ENCODE measurements at regions not wholly inside any gene's neighbourhood (a gene's known extent, or its start where the extent isn't known, plus 50 kb on each side); places are given as distances from the start of the nearest gene placed in this dataset.

DNA sequence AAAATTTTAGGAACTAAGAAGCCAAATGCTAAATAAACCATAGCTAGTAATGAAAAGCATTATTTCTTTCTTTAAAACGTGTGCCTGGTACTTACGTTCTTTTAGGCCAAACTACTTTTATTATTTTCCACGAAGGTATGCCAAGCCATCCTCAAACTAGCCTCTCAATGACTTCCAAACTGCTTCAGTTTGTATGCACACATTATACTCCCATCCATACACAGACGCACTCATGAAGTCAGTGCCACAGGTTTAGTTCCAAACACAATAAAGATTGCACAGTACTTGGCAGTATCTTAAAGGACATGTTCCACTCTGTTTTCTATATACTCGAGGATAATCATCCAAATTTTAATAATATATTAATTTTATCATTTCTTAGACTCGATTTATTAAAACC is 609.2 kb upstream of the ZNF385D start (continued):
- TF ChIP-seq, protein P1, sequence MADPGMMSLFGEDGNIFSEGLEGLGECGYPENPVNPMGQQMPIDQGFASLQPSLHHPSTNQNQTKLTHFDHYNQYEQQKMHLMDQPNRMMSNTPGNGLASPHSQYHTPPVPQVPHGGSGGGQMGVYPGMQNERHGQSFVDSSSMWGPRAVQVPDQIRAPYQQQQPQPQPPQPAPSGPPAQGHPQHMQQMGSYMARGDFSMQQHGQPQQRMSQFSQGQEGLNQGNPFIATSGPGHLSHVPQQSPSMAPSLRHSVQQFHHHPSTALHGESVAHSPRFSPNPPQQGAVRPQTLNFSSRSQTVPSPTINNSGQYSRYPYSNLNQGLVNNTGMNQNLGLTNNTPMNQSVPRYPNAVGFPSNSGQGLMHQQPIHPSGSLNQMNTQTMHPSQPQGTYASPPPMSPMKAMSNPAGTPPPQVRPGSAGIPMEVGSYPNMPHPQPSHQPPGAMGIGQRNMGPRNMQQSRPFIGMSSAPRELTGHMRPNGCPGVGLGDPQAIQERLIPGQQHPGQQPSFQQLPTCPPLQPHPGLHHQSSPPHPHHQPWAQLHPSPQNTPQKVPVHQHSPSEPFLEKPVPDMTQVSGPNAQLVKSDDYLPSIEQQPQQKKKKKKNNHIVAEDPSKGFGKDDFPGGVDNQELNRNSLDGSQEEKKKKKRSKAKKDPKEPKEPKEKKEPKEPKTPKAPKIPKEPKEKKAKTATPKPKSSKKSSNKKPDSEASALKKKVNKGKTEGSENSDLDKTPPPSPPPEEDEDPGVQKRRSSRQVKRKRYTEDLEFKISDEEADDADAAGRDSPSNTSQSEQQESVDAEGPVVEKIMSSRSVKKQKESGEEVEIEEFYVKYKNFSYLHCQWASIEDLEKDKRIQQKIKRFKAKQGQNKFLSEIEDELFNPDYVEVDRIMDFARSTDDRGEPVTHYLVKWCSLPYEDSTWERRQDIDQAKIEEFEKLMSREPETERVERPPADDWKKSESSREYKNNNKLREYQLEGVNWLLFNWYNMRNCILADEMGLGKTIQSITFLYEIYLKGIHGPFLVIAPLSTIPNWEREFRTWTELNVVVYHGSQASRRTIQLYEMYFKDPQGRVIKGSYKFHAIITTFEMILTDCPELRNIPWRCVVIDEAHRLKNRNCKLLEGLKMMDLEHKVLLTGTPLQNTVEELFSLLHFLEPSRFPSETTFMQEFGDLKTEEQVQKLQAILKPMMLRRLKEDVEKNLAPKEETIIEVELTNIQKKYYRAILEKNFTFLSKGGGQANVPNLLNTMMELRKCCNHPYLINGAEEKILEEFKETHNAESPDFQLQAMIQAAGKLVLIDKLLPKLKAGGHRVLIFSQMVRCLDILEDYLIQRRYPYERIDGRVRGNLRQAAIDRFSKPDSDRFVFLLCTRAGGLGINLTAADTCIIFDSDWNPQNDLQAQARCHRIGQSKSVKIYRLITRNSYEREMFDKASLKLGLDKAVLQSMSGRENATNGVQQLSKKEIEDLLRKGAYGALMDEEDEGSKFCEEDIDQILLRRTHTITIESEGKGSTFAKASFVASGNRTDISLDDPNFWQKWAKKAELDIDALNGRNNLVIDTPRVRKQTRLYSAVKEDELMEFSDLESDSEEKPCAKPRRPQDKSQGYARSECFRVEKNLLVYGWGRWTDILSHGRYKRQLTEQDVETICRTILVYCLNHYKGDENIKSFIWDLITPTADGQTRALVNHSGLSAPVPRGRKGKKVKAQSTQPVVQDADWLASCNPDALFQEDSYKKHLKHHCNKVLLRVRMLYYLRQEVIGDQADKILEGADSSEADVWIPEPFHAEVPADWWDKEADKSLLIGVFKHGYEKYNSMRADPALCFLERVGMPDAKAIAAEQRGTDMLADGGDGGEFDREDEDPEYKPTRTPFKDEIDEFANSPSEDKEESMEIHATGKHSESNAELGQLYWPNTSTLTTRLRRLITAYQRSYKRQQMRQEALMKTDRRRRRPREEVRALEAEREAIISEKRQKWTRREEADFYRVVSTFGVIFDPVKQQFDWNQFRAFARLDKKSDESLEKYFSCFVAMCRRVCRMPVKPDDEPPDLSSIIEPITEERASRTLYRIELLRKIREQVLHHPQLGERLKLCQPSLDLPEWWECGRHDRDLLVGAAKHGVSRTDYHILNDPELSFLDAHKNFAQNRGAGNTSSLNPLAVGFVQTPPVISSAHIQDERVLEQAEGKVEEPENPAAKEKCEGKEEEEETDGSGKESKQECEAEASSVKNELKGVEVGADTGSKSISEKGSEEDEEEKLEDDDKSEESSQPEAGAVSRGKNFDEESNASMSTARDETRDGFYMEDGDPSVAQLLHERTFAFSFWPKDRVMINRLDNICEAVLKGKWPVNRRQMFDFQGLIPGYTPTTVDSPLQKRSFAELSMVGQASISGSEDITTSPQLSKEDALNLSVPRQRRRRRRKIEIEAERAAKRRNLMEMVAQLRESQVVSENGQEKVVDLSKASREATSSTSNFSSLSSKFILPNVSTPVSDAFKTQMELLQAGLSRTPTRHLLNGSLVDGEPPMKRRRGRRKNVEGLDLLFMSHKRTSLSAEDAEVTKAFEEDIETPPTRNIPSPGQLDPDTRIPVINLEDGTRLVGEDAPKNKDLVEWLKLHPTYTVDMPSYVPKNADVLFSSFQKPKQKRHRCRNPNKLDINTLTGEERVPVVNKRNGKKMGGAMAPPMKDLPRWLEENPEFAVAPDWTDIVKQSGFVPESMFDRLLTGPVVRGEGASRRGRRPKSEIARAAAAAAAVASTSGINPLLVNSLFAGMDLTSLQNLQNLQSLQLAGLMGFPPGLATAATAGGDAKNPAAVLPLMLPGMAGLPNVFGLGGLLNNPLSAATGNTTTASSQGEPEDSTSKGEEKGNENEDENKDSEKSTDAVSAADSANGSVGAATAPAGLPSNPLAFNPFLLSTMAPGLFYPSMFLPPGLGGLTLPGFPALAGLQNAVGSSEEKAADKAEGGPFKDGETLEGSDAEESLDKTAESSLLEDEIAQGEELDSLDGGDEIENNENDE (IDR thresholded peaks at IDR 0.05; ENCODE audit: insufficient replicate concordance, low read length) = no peak
- TF ChIP-seq KDM1A (IDR thresholded peaks at IDR 0.05; ENCODE audit: borderline replicate concordance, low read length) (no peak), KDM4A (IDR thresholded peaks at IDR 0.05; ENCODE audit: low read depth, low read length, severe bottlenecking) (no peak)

All from H1 (cell line).